GM18505 (cell line): ENCODE measurements at regions not wholly inside any gene's neighbourhood (a gene's known extent, or its start where the extent isn't known, plus 50 kb on each side); places are given as distances from the start of the nearest gene placed in this dataset.

Experiments used
- ATAC-seq: cut with Tn5 transposase; IDR thresholded peaks from one replicate; pipeline ENCODE4 v1.9.1; 2021; ENCODE audit not compliant: unreplicated experiment
- POLR2A ChIP-seq: IDR thresholded peaks from 4 replicates; pipeline ENCODE4 v1.6.1; 2011; ENCODE audit warnings: borderline replicate concordance; ENCODE audit not compliant: insufficient read depth, insufficient read length; ENCODE audit errors: extremely low read depth

- ATAC-seq = no peak
- TF ChIP-seq POLR2A = no peak
Observed at GRCh38 chr4:62871078-62871477, 1538.2 kb downstream of the TECRL start.

- no peak for TF ChIP-seq POLR2A
Observed at GRCh38 chr4:62870451-62870850, 1538.8 kb downstream of the TECRL start.

DNA sequence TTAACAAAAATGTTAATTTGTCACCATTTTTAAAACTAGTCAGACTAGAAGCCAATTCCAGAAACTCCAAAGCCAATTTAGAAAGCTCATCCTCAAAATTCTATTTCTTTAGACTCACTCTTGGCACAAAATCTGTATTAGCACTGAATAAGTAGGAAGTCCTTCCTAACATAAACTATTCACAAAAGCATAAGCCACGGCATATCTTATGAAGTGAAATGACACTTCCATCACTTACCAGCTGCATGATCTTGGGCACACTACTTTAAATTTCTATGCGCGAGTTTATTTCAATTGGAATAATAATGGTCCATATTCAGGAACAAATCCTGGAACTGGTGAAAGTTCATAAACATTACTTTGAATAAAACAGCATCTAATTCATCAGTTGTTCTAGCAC lies 1544.0 kb downstream of the TECRL start:
- no peak for ATAC-seq
- TF ChIP-seq POLR2A = no peak

More at GRCh38 chr4:62870451-62870850, 1538.8 kb downstream of the TECRL start:
- ATAC-seq = no peak

GRCh38 chr4:62849696-62850095 lies 1559.6 kb downstream of the TECRL start:
- ATAC-seq = no peak
- TF ChIP-seq POLR2A = no peak

- TF ChIP-seq POLR2A = no peak
- no peak for ATAC-seq
Observed at GRCh38 chr4:62835631-62836030, 1573.6 kb downstream of the TECRL start.

GRCh38 chr4:62822306-62822705 lies 1586.9 kb downstream of the TECRL start:
- no peak for TF ChIP-seq POLR2A
- ATAC-seq = no peak

- TF ChIP-seq POLR2A = no peak
- ATAC-seq = no peak
Observed at GRCh38 chr4:62816566-62816965, 1592.7 kb downstream of the TECRL start.

- TF ChIP-seq POLR2A = no peak
- no peak for ATAC-seq
Observed at GRCh38 chr4:62814510-62815047, 1594.7 kb downstream of the TECRL start.

DNA sequence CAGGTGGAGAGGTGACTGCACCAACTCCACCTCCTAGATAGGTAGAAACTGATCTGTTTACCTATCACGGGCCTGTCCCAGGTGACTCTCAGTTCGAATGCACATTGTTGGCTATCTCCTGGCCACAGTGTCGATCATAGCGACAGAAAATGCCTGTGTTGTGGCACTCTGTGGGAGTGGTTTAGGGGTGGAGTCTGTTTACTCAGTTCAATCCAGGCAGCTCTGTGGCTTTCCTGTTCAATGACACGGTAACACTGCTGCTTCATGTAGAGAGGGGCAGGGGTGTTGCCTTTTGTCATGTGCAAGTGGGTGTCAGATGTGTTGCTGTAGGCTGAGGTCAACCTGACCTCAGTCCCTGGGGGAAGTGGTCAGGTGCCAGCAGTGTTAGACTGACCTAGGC lies 1602.4 kb downstream of the TECRL start:
- TF ChIP-seq POLR2A = no peak
- no peak for ATAC-seq

DNA sequence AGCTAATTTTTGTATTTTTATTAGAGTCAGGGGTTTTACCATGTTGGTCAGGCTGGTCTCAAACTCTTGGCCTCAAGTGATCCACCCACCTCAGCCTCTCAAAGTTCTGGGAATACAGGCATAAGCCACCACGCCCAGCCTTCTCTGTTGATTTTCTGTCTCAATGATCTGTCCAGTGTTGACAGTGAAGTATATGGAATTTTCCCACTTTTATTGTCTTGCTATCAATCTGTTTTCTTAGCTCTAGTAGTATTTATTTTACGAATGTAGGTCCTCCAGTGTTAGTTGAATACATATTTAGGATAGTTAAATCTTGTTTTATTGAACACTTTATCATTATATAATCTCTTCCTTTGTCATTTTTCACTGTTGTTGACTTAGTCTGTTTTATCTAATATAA lies 1603.9 kb downstream of the ADGRL3 start:
- TF ChIP-seq POLR2A = no peak
- ATAC-seq = no peak

- ATAC-seq = no peak
- TF ChIP-seq POLR2A = no peak
Observed at GRCh38 chr4:62797221-62797620, 1597.1 kb downstream of the ADGRL3 start.

- TF ChIP-seq POLR2A = no peak
- ATAC-seq = no peak
Observed at GRCh38 chr4:62791386-62791785, 1591.3 kb downstream of the ADGRL3 start.

DNA sequence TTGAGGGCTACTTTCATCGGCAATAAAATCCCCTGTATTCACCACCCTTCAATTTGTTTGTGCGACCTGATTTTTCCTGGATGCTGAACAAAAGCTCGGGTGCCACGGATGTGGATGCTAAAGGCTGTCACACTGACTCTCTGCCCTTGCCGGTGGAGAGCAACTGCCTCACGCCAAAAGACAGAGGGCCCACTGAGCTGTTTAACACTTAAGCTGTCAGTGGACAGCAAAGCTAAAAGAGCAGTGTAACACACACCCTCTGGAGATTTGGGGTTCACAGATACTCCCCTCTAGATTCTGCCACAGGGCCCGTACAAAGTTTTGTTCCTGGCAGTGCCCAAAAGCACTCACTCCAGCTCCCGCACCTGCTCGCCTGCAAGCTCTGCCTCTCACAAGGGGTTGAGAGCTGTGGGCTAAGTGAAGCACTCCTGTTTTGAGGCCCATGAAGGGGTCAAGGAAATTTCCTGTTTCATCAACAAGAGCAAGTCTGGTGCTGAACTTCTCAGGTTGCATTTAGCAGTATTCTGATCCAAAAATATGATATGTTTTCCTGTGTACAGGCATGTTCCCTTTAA lies 1571.9 kb downstream of the ADGRL3 start:
- no peak for ATAC-seq

DNA sequence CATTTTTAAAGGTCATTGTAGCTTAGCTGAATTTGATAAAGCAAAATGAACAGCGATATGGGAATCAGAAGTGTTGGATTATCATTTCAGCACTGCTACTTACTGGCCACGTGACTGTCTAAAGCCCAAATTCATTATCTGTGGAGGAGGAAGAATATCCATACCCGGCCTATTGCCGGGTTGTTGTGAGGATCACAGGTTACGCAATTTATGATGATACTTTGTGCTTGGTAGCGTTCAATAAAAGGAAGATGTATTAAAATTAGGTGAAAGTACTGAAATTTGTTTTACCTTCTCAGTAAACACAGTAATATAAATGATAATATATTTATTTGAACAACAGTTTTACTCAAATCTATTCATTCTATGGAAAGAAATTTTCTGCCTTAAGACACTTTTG lies 1540.2 kb downstream of the ADGRL3 start:
- no peak for TF ChIP-seq POLR2A
- ATAC-seq = no peak

More for the DNA sequence above, 1571.9 kb downstream of the ADGRL3 start:
- no peak for TF ChIP-seq POLR2A

DNA sequence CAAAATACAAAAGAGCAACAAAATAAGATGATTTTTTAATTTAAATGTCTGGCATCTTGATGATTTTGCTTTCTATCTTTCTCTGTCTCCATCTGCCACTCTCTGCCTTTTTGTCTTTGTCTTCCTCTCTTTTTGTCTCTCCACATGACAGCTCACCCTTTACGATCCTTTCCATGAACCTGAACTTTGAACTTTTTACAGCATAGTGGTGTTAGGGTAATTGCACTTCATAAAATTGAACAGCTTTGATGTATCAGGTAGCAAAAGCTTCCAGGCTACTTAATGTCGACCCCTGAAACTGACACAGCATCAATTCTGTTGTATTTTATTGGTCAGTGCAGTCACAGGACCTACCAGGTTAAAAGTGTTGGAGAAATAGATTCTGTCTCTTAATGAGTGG lies 1517.0 kb downstream of the ADGRL3 start:
- ATAC-seq = no peak
- TF ChIP-seq POLR2A = no peak
